HEK293T (cell line): ENCODE measurements at regions not wholly inside any gene's neighbourhood (a gene's known extent, or its start where the extent isn't known, plus 50 kb on each side); places are given as distances from the start of the nearest gene placed in this dataset.
"Not testable (repeated sequence)": the region's sequence is repeated elsewhere in the genome, so short reads cannot be mapped to it uniquely, and the experiment has no call there.

ENCODE experiments used
- ARNT ChIP-seq: fragments of 450-650 bp; IDR thresholded peaks from 2 replicates; pipeline ENCODE4 v1.6.1; 2017; ENCODE audit warnings: mild to moderate bottlenecking
- BHLHE40 ChIP-seq: fragments of 450-650 bp; IDR thresholded peaks from 2 replicates; pipeline ENCODE4 v1.6.1; 2016; ENCODE audit warnings: mild to moderate bottlenecking, moderate library complexity, borderline replicate concordance
- ELF4 ChIP-seq: fragments of 450-650 bp; IDR thresholded peaks from 2 replicates; pipeline ENCODE4 v1.6.1; 2017; ENCODE audit warnings: antibody characterized with exemption
- FOXM1 ChIP-seq: fragments of 450-650 bp; IDR thresholded peaks from 2 replicates; pipeline ENCODE4 v1.6.1; 2017; ENCODE audit warnings: mild to moderate bottlenecking, borderline replicate concordance
- HDGF ChIP-seq: fragments of 450-650 bp; IDR thresholded peaks from 2 replicates; pipeline ENCODE4 v1.6.1; 2017; ENCODE audit warnings: antibody characterized with exemption, borderline replicate concordance
- L3MBTL2 ChIP-seq: fragments of 450-650 bp; conservative IDR thresholded peaks from 2 replicates; pipeline ENCODE4 v1.6.1; 2016; ENCODE audit warnings: mild to moderate bottlenecking
- SP1 ChIP-seq: fragments of 450-650 bp; IDR thresholded peaks from 2 replicates; pipeline ENCODE4 v1.6.1; 2017
- SUZ12 ChIP-seq: fragments of 450-650 bp; IDR thresholded peaks from 2 replicates; pipeline ENCODE4 v1.6.1; 2016; ENCODE audit warnings: mild to moderate bottlenecking
- TF ChIP-seq, protein P1 (sequence below): fragments of 450-650 bp; IDR thresholded peaks from 2 replicates; pipeline ENCODE4 v1.6.1; 2016

DNA sequence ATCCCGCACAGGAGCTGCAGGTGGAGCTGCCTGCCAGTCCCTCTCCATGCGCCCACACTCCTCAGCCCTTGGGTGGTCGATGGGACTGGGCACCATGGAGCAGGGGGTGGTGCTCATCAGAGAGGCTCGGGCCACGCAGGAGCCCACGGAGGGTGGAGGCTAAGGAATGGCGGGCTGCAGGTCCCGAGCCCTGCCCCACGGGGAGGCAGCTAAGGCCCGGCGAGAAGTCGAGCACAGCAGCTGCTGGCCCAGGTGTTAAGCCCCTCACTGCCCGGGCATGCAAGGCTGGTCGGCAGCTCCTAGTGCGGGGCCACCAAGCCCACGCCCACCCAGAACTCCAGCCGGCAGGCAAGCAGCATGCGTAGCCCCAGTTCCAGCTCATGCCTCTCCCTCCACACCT is 80.2 kb downstream of the DEFB131A start:
- TF ChIP-seq HDGF, ARNT, SUZ12, FOXM1, L3MBTL2, ELF4, BHLHE40, SP1: not testable (repeated sequence)
- TF ChIP-seq, protein P1, sequence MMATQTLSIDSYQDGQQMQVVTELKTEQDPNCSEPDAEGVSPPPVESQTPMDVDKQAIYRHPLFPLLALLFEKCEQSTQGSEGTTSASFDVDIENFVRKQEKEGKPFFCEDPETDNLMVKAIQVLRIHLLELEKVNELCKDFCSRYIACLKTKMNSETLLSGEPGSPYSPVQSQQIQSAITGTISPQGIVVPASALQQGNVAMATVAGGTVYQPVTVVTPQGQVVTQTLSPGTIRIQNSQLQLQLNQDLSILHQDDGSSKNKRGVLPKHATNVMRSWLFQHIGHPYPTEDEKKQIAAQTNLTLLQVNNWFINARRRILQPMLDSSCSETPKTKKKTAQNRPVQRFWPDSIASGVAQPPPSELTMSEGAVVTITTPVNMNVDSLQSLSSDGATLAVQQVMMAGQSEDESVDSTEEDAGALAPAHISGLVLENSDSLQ = not testable (repeated sequence)
